ENCODE measurements at regions not wholly inside any gene's neighbourhood (a gene's known extent, or its start where the extent isn't known, plus 50 kb on each side); places are given as distances from the start of the nearest gene placed in this dataset.

DNA sequence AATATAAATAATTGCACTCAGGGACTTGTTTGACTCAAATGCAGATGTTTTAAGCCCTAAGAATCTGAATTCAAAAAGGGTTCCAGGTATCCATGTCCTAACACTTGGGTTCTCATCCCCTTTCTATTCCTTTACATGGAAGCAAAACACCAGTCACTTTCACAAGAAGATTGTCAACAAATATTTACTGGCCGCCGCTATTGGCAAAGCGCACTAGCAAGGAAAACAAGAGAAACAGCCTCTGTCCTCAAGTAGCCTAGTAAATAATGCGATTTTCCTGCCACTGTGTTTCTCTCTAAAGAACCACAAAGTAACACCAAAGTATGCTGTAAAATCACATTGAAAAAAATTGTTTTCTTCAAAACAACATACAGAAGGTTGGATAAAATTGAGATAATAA lies 66.7 kb upstream of the EZH2 start:
- H3K36me3 ChIP-seq (ENCODE audit: control insufficient read depth in 3 of 3, insufficient read depth in 3 of 3, low read length in 3 of 3) = no peaks in the 10 kb centered on the region
- no peaks in the 10 kb centered on the region for H3K9me3 ChIP-seq (ENCODE audit: control insufficient read depth in 3 of 3, low read length in 3 of 3)
- H3K4me3 ChIP-seq (ENCODE audit: low read length in 3 of 3) = no peak overlapping the region
- no peak overlapping the region for H3K9ac ChIP-seq (ENCODE audit: low read depth in 1 of 3, low read length in 3 of 3)
- no peak overlapping the region for H3K27ac ChIP-seq (ENCODE audit: low read depth, low read length)
- no peaks in the 10 kb centered on the region for H3K4me1 ChIP-seq (ENCODE audit: control insufficient read depth in 3 of 3, insufficient read depth in 3 of 3, low read length in 3 of 3)
- no peaks in the 10 kb centered on the region for H3K27me3 ChIP-seq (ENCODE audit: control insufficient read depth in 3 of 3, insufficient read depth in 3 of 3, low read length in 3 of 3)

DNA sequence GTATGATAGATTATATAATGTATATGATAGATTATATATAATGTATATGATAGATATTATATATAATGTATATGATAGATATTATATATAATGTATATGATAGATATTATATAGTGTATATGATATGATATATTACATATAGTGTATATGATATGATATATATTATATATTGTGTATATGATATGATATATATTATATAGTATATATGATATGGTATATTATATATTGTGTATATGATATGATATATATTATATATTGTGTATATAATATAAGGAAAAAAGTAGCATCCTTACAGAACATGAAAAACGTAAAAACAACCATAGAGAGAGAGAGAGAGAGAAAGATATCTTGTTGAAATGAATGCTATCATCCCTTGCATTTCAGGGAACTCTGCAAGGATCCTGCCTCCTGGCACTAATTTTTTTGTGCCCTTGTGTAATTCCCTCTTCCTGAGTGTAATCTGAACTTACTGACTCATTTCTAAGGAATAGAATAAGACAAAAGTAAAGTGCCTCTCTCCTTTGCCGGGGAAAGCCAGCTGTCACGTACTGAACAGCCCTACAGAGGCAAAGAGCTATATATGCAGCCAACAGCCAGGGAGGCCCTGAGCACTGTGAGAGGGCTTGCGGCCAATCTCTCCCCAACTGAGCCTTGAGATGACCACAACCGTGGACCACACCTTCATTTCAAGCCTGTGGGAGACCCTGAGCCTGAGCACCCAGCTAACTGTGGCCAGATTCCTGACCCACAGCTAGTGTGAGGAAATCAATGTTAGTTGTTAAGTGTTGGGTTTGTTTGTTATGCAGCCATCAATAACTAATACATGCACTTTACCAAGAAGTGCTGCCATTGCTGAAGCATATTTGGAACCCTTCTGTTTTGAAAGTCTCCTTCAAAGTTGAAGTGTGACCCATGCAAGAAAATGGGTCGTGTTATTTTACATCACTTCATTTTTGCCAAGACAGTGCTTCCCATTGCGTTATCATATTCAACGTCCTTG lies 61.1 kb upstream of the EZH2 start:
- Histone ChIP-seq H3K9me3 (ENCODE audit: control insufficient read depth in 3 of 3, low read length in 3 of 3) (no peaks in the 10 kb centered on the region), H3K4me3 (ENCODE audit: low read length in 3 of 3) (no peak overlapping the region), H3K36me3 (ENCODE audit: control insufficient read depth in 3 of 3, insufficient read depth in 3 of 3, low read length in 3 of 3) (no peaks in the 10 kb centered on the region), H3K9ac (ENCODE audit: low read depth in 1 of 3, low read length in 3 of 3) (no peak overlapping the region), H3K4me1 (ENCODE audit: control insufficient read depth in 3 of 3, insufficient read depth in 3 of 3, low read length in 3 of 3) (peaks cover 0 to 5% (median 3%) of the 10 kb centered on the region in 3 donors), H3K27me3 (ENCODE audit: control insufficient read depth in 3 of 3, insufficient read depth in 3 of 3, low read length in 3 of 3) (no peaks in the 10 kb centered on the region), H3K27ac (ENCODE audit: low read depth, low read length) (no peak overlapping the region)

DNA sequence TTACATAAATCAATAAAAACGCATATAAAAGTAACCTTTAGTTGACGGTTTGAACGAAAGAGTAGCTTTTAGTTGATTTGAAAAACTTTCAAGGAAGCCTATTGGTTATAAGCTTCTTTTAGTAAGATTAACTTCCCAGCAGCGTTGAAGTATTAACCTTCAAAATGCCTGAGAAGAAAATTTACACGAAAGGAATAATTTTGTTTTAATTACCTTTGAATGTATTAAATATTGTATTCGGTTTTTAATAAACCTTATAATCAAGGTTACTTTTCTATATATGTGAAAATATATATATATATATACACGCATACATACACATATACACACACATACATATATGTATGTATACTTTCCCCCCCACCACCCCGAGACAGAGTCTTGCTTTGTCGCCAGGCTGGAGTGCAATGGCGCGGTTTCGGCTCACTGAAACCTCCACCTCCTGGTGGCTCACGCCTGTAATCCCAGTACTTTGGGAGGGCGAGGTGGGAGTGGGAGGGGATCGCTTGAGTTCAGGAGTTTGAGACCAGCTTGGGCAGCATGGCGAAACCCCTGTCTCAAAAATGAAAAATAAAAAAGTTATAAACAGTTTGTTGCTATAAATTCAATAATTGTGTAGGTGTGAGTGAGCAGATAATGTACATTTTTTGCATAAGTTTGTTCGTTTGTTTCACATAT lies 57.6 kb upstream of the EZH2 start:
- no peaks in the 10 kb centered on the region for H3K27me3 ChIP-seq (ENCODE audit: control insufficient read depth in 3 of 3, insufficient read depth in 3 of 3, low read length in 3 of 3)

DNA sequence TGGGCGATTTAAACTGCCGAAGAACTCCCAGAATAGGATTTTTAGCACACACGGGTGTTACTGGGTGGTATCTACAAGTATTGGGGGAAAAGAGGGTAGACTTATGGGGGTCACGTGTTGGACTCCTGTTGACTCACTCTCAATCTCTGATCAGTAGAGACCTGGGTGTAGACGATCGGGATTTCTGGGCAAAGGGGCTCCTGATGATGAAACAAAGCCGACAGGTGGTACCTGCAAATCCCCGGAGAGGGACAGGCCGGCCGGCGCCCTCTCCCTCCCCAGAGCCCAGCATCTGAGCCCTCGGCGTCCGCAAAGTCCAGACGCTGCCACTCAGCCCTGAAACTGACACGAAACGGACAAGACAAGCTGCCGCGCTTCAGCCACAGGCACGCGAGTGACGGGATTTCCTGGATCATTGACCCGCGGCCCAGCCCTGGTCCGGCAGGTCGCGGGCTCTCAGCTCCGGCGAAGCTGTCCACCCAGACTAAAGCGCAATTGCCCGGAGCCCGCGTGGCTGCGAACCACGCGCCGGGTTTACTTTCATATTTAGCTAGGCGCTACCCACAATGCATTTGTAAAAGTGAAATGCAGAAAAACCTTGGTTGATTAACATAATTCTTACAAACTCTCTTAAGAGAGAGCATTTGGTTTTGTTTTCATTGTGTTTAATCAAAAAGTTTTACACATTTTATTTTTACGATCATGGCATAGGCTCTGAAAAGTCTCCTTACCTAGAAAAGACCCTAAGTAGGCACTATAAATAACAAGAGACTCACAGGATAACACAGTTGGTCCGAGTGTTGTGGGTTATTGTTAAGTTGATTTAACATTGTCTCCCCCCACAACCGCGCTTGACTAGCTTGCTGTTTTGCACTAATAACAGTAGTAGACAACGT lies 56.9 kb upstream of the EZH2 start:
- H3K27me3 ChIP-seq (ENCODE audit: control insufficient read depth in 3 of 3, insufficient read depth in 3 of 3, low read length in 3 of 3) = no peaks in the 10 kb centered on the region
- H3K4me3 ChIP-seq (ENCODE audit: low read length in 3 of 3) = peak overlapping the region; percentile 84 to 93 (median 86)
- H3K4me1 ChIP-seq (ENCODE audit: control insufficient read depth in 3 of 3, insufficient read depth in 3 of 3, low read length in 3 of 3) = peaks cover 0 to 6% (median 3%) of the 10 kb centered on the region in 3 donors
- H3K36me3 ChIP-seq (ENCODE audit: control insufficient read depth in 3 of 3, insufficient read depth in 3 of 3, low read length in 3 of 3) = no peaks in the 10 kb centered on the region
- peak overlapping the region; percentile 90 for H3K27ac ChIP-seq (ENCODE audit: low read depth, low read length)
- H3K9me3 ChIP-seq (ENCODE audit: control insufficient read depth in 3 of 3, low read length in 3 of 3) = no peaks in the 10 kb centered on the region
- peak overlapping the region; percentile 87 to 96 (median 95) for H3K9ac ChIP-seq (ENCODE audit: low read depth in 1 of 3, low read length in 3 of 3)

More for the DNA sequence above, 57.6 kb upstream of the EZH2 start:
- Histone ChIP-seq H3K27ac (ENCODE audit: low read depth, low read length) (peak overlapping the region; percentile 90), H3K9me3 (ENCODE audit: control insufficient read depth in 3 of 3, low read length in 3 of 3) (no peaks in the 10 kb centered on the region), H3K36me3 (ENCODE audit: control insufficient read depth in 3 of 3, insufficient read depth in 3 of 3, low read length in 3 of 3) (no peaks in the 10 kb centered on the region), H3K4me3 (ENCODE audit: low read length in 3 of 3) (peak overlapping the region; percentile 84 to 93 (median 86)), H3K4me1 (ENCODE audit: control insufficient read depth in 3 of 3, insufficient read depth in 3 of 3, low read length in 3 of 3) (peaks cover 0 to 6% (median 3%) of the 10 kb centered on the region in 3 donors), H3K9ac (ENCODE audit: low read depth in 1 of 3, low read length in 3 of 3) (peak overlapping the region; percentile 87 to 96 (median 95))

DNA sequence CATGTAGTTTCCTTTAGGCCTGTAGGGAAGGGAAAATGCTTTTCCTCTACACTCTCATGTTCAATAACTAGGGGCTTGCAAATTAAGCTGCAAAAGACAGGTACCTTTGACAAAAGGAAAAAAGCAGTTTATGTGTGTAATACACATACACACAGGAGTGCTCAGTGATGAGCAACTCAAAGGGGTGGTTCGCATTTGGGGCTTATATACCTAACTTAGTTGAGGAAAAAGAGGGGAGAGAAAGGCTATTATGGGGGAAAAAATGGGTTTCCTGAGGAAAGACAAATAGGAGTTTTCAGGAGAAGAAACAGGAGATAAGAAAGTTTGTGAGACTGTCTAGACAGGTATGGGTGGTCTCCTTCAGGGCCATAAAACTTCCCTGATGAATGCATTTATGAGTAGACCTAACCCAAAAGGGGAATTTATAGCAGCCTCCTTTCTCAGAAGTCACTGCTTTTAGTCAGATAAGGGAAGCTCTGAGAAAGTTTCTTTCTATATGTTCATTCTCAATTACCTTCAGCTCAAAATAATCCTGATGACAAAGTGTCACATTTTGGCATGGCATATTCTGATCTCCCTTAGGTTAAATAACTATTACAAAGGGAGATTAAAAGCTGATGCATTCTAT lies 55.2 kb upstream of the EZH2 start:
- Histone ChIP-seq H3K9me3 (ENCODE audit: control insufficient read depth in 3 of 3, low read length in 3 of 3) (no peaks in the 10 kb centered on the region), H3K4me1 (ENCODE audit: control insufficient read depth in 3 of 3, insufficient read depth in 3 of 3, low read length in 3 of 3) (peaks cover 0 to 6% (median 3%) of the 10 kb centered on the region in 3 donors), H3K36me3 (ENCODE audit: control insufficient read depth in 3 of 3, insufficient read depth in 3 of 3, low read length in 3 of 3) (no peaks in the 10 kb centered on the region), H3K4me3 (ENCODE audit: low read length in 3 of 3) (no peak overlapping the region), H3K27me3 (ENCODE audit: control insufficient read depth in 3 of 3, insufficient read depth in 3 of 3, low read length in 3 of 3) (no peaks in the 10 kb centered on the region), H3K9ac (ENCODE audit: low read depth in 1 of 3, low read length in 3 of 3) (no peak overlapping the region), H3K27ac (ENCODE audit: low read depth, low read length) (no peak overlapping the region)

DNA sequence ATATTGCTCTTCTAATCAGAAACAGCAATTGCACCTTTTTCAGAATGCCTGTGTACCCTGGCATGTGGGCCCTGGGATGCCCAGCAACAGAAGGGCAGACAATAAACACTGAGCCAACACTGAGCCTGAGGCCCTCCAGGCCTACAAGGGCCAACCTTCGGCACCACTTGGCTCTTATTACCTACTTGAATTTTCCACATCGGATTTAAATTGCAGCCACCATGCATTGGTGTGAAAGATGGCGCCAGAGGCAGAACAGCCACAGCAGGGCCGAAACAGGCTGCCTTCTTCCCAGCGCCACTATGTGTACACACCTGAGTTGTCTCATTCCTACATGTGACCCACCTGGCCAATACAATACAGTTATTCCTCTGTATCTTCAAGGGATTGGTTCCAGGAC lies 51.4 kb upstream of the EZH2 start:
- Histone ChIP-seq H3K9ac (ENCODE audit: low read depth in 1 of 3, low read length in 3 of 3) (no peak overlapping the region), H3K27me3 (ENCODE audit: control insufficient read depth in 3 of 3, insufficient read depth in 3 of 3, low read length in 3 of 3) (no peaks in the 10 kb centered on the region), H3K9me3 (ENCODE audit: control insufficient read depth in 3 of 3, low read length in 3 of 3) (no peaks in the 10 kb centered on the region)

More for the DNA sequence above, 51.4 kb upstream of the EZH2 start:
- Histone ChIP-seq H3K36me3 (ENCODE audit: control insufficient read depth in 3 of 3, insufficient read depth in 3 of 3, low read length in 3 of 3) (no peaks in the 10 kb centered on the region), H3K4me3 (ENCODE audit: low read length in 3 of 3) (no peak overlapping the region), H3K27ac (ENCODE audit: low read depth, low read length) (no peak overlapping the region), H3K4me1 (ENCODE audit: control insufficient read depth in 3 of 3, insufficient read depth in 3 of 3, low read length in 3 of 3) (peaks cover 0 to 3% (median 0%) of the 10 kb centered on the region in 3 donors)
